Fibroblast of the aortic adventitia (primary cell): ENCODE measurements at regions not wholly inside any gene's neighbourhood (a gene's known extent, or its start where the extent isn't known, plus 50 kb on each side); places are given as distances from the start of the nearest gene placed in this dataset.

Experiments used
- DNase-seq: peaks from one replicate; pipeline ENCODE4 v3.0.0-alpha.2; 2010; ENCODE audit warnings: low read depth
- H3K4me3 ChIP-seq: 2 replicates; pipeline ENCODE4 v1.5.1; 2011; ENCODE audit warnings: low read depth, mild to moderate bottlenecking, control low read depth, low read length, moderate library complexity
- TF ChIP-seq, protein P1 (sequence below): IDR thresholded peaks from 2 replicates; pipeline ENCODE4 v1.5.1; 2011; ENCODE audit warnings: mild to moderate bottlenecking, low read length, control low read depth, inconsistent platforms; ENCODE audit not compliant: insufficient read depth

- TF ChIP-seq, protein P1, sequence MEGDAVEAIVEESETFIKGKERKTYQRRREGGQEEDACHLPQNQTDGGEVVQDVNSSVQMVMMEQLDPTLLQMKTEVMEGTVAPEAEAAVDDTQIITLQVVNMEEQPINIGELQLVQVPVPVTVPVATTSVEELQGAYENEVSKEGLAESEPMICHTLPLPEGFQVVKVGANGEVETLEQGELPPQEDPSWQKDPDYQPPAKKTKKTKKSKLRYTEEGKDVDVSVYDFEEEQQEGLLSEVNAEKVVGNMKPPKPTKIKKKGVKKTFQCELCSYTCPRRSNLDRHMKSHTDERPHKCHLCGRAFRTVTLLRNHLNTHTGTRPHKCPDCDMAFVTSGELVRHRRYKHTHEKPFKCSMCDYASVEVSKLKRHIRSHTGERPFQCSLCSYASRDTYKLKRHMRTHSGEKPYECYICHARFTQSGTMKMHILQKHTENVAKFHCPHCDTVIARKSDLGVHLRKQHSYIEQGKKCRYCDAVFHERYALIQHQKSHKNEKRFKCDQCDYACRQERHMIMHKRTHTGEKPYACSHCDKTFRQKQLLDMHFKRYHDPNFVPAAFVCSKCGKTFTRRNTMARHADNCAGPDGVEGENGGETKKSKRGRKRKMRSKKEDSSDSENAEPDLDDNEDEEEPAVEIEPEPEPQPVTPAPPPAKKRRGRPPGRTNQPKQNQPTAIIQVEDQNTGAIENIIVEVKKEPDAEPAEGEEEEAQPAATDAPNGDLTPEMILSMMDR = no peak
- H3K4me3 ChIP-seq = no peak overlapping the region
These were observed 607.0 kb downstream of the TENT5A start for GRCh38 chr6:81145506-81145905.

DNA sequence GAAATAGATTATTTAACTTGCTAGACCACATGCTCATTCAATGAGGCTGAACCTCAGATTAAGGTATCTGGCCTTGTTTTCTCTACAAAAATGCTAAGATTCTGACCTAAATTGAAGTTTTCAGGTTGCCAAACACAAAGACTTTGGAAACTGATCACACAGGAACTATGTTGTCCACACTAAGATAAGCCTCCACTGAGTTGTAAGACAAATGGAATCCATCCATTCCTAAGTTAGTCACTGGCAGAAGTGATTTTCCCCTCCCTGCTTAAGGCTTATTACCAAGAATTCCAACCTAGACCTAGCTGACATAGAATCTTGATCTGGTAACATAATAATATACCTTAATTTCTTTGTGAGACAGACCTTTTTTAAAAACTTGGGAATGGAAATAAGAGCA, 608.1 kb downstream of the TENT5A start:
- no peak overlapping the region for H3K4me3 ChIP-seq
- DNase-seq = peak; percentile 90
- TF ChIP-seq, protein P1 = no peak

More at GRCh38 chr6:81145506-81145905, 607.0 kb downstream of the TENT5A start:
- DNase-seq = peak; percentile 29

DNA sequence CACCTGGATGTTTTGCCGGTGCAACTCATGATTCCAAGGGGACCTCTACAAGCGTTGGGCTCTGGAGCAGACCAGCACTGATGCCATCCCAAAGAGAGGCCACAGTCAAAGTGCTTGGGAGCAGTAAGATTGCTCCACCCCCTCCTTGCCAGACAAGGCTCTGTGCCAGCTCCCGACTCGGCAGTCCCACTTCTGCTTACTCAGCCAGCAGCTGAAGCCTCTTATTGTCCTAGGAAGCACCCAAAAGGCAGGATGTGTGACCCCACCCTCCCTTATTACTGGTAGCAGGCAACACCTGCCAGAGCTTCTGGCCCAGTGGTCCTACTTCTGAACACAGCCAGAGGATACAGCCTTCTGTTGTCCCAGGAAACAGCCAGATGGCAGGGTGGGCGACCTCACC, 614.2 kb downstream of the TENT5A start:
- TF ChIP-seq, protein P1 = no peak
- no peak overlapping the region for H3K4me3 ChIP-seq
- no peak for DNase-seq

- no peak overlapping the region for H3K4me3 ChIP-seq
- TF ChIP-seq, protein P1 = no peak
- no peak for DNase-seq
These were observed 621.5 kb downstream of the TENT5A start for GRCh38 chr6:81130969-81131368.

GRCh38 chr6:81130061-81130460, 622.4 kb downstream of the TENT5A start:
- TF ChIP-seq, protein P1 = no peak
- no peak for DNase-seq
- H3K4me3 ChIP-seq = no peak overlapping the region

- no peak for DNase-seq
- H3K4me3 ChIP-seq = no peak overlapping the region
- TF ChIP-seq, protein P1 = no peak
These were observed 623.8 kb downstream of the TENT5A start for GRCh38 chr6:81128671-81129070.

- TF ChIP-seq, protein P1 = no peak
- no peak overlapping the region for H3K4me3 ChIP-seq
- DNase-seq = peak; percentile 53
These were observed 626.3 kb downstream of the TENT5A start for GRCh38 chr6:81126150-81126549.
